Esophagus squamous epithelium (tissue), 5 donors: ENCODE measurements at regions not wholly inside any gene's neighbourhood (a gene's known extent, or its start where the extent isn't known, plus 50 kb on each side); places are given as distances from the start of the nearest gene placed in this dataset.

ENCODE experiments used
- DNase-seq: peaks from one replicate; lab custom pipeline; 2025; lab: John Stamatoyannopoulos, UW
- H3K27ac ChIP-seq, 4 donors: fragments of 200-600 bp; sonication (generic); one replicate each; pipeline ENCODE4 v1.5.1; 2016 to 2019; ENCODE audit warnings: mild to moderate bottlenecking in 1 of 4
- H3K27me3 ChIP-seq, 4 donors: fragments of 200-600 bp; sonication (generic); 1 replicate in 3 of 4; 2 replicates in 1 of 4; pipeline versions ENCODE4 v1.5.1 to v1.6.0; 2017 to 2021; ENCODE audit warnings: antibody characterized with exemption in 1 of 4
- H3K36me3 ChIP-seq, 3 donors: fragments of 200-600 bp; sonication (generic); one replicate each; pipeline ENCODE4 v1.5.1; 2016 to 2019
- H3K4me1 ChIP-seq, 3 donors: fragments of 200-600 bp; sonication (generic); one replicate each; pipeline ENCODE4 v1.5.1; 2017 to 2019
- H3K4me3 ChIP-seq, 4 donors: fragments of 200-600 bp; sonication (generic); 1 replicate in 3 of 4; 2 replicates in 1 of 4; pipeline ENCODE4 v1.5.1; 2016 to 2019; ENCODE audit warnings: mild to moderate bottlenecking in 2 of 4, moderate library complexity in 1 of 4
- H3K9me3 ChIP-seq, 3 donors: fragments of 200-600 bp; sonication (generic); one replicate each; pipeline ENCODE4 v1.5.1; 2016 to 2019
- POLR2A ChIP-seq, 4 donors: fragments of 450-650 bp; IDR thresholded peaks; one replicate each; pipeline ENCODE4 v1.6.1; 2017; ENCODE audit warnings: antibody characterized with exemption in 4 of 4, mild to moderate bottlenecking in 4 of 4, moderate library complexity in 3 of 4
- WGBS, 2 donors: methylation state at CpG; one replicate each; pipeline ENCODE4 v1.1.5; 2018; 5-methylcytosine and 5-hydroxymethylcytosine counted together
- intact Hi-C: fragments of 100-400 bp; cut with DNase I; formaldehyde crosslinking; loops from one replicate; pipeline ENCODE4 v1.15.0; 2022
- TF ChIP-seq, protein P1 (sequence below), 6 experiments: fragments of 450-650 bp in 4 of 6; fragments of 200-600 bp in 2 of 6; sonication (generic) in 2 of 6; IDR thresholded peaks; one replicate each; pipeline ENCODE4 v1.5.1; 2016 to 2019; ENCODE audit warnings: antibody characterized with exemption in 6 of 6, mild to moderate bottlenecking in 4 of 6, moderate library complexity in 4 of 6
- donor health status: DM: yes; HTN: yes; CAD: no.

DNA sequence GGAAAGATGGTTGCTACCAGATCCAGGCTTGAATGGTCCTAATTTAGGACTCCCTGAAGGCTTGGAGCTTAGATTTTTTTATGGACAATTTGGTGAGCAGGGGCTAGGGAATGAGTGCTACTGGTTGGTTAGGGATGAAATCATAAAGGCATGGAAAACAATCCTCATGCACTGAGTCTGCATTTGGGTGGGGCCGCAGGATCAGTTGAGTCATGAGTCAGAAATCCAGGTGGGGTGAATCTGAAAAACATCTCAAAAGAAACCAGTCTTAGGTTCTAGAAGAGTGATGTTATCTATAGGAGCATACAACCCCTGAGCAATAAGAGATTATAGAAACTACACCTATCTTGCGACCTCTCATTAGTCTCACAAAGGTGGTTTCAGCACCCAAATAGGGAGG is 300.0 kb downstream of the KIF4B start:
- intact Hi-C loops: no loop called here
- H3K9me3 ChIP-seq: no peaks in the 10 kb centered on the region
- no peaks in the 10 kb centered on the region for H3K36me3 ChIP-seq
- DNase-seq: no peak
- H3K4me1 ChIP-seq: no peaks in the 10 kb centered on the region
- H3K4me3 ChIP-seq: no peak overlapping the region
- H3K27me3 ChIP-seq: no peaks in the 10 kb centered on the region
- no peak overlapping the region for H3K27ac ChIP-seq
- no peak for TF ChIP-seq POLR2A (IDR thresholded peaks at IDR 0.05)
- TF ChIP-seq, protein P1, sequence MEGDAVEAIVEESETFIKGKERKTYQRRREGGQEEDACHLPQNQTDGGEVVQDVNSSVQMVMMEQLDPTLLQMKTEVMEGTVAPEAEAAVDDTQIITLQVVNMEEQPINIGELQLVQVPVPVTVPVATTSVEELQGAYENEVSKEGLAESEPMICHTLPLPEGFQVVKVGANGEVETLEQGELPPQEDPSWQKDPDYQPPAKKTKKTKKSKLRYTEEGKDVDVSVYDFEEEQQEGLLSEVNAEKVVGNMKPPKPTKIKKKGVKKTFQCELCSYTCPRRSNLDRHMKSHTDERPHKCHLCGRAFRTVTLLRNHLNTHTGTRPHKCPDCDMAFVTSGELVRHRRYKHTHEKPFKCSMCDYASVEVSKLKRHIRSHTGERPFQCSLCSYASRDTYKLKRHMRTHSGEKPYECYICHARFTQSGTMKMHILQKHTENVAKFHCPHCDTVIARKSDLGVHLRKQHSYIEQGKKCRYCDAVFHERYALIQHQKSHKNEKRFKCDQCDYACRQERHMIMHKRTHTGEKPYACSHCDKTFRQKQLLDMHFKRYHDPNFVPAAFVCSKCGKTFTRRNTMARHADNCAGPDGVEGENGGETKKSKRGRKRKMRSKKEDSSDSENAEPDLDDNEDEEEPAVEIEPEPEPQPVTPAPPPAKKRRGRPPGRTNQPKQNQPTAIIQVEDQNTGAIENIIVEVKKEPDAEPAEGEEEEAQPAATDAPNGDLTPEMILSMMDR (IDR thresholded peaks at IDR 0.05): no peak
- 67 to 83% methylated on average over 2 of the region's 2 CpGs for WGBS, 2 donors

DNA sequence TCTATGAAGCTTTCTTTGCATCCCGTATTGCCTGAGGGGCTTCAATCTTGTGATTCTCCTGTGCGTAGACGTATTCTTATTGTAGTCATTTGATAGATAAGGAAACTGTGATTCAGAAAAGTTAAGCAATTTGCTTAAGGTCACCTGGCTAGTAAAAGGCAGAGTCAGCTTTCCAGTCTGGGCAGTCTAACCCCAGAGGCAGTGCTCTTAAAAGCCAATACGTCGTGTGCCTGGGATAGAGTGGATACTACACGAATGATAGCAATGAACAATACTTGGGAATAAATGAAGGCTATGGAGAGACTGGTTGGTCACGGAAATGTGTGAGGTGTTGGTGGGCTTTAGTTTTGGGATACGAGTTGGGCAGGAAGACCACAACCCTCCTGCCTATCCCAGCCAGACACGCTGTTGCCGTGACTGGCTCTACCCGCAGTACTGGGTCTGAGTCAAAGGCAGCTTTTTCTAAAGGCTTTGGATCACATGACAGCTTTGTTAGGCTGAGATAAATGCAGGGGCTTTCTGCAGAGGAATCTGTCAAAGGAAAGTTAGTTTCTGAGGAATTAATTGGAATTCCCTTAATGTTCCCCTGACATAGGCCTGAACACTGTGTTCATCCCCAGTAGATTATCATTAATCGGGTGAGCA is 302.6 kb downstream of the KIF4B start:
- TF ChIP-seq, protein P1 (IDR thresholded peaks at IDR 0.05): no peak
- TF ChIP-seq POLR2A (IDR thresholded peaks at IDR 0.05): no peak
- no peak for DNase-seq
- no peaks in the 10 kb centered on the region for H3K36me3 ChIP-seq
- no peaks in the 10 kb centered on the region for H3K4me1 ChIP-seq
- H3K27ac ChIP-seq: no peak overlapping the region
- no peaks in the 10 kb centered on the region for H3K27me3 ChIP-seq
- 65 to 67% methylated on average over 12 of the region's 12 CpGs for WGBS, 2 donors
- intact Hi-C loops: no loop called here
- H3K4me3 ChIP-seq: no peak overlapping the region
- no peaks in the 10 kb centered on the region for H3K9me3 ChIP-seq

DNA sequence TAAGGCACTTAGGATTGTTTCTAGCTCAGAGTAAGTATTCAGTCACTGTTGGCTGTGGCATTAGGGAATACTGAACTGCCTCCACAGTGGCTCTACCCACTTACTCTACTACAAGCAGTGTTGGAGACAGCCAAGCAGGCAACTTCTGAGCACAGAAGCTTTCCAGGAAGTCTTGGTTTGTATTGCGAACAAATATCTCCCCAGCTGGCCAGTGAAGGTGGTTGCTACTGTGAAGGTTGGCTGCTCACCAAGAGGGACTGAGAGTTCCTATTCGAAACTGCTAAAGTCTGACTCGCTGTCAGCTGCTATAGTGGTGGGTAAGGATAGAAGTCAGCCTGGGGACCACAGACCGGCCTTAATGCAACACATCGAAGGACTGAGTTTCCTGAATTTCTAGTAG is 319.1 kb downstream of the KIF4B start:
- intact Hi-C loops: no loop called here
- no peak overlapping the region for H3K4me3 ChIP-seq
- TF ChIP-seq, protein P1 (IDR thresholded peaks at IDR 0.05): no peak
- no peak for TF ChIP-seq POLR2A (IDR thresholded peaks at IDR 0.05)
- no peak for DNase-seq
- no peak overlapping the region for H3K27ac ChIP-seq
- 78 to 93% methylated on average over 3 to 4 of the region's 5 CpGs for WGBS, 2 donors
- no peaks in the 10 kb centered on the region for H3K9me3 ChIP-seq
- no peaks in the 10 kb centered on the region for H3K4me1 ChIP-seq
- H3K27me3 ChIP-seq: no peaks in the 10 kb centered on the region
- H3K36me3 ChIP-seq: no peaks in the 10 kb centered on the region

DNA sequence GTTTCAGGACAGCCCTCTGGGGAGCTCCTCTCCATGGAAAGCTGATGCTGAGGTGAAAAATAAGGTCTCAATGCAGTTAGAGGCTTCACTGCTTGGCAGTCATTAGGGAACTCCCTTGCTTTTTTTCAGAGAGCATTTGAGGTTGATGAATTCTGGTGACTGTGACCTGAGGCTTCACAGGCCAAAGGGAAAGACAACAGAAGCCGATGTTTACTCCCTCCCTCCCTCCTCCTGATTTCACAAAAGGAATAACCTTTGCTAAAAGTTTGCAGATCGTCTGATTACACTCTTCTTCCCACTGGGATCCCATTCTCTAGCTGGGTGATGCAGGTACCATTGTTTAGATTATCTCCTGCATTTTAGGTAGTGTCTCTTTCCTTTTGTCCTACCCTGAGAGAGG is 329.4 kb downstream of the KIF4B start:
- H3K27me3 ChIP-seq: no peaks in the 10 kb centered on the region
- H3K4me3 ChIP-seq: no peak overlapping the region
- H3K36me3 ChIP-seq: no peaks in the 10 kb centered on the region
- no peak for DNase-seq
- no peak overlapping the region for H3K27ac ChIP-seq
- H3K4me1 ChIP-seq: no peaks in the 10 kb centered on the region
- WGBS, 2 donors: 58 to 64% methylated on average over 2 of the region's 2 CpGs
- H3K9me3 ChIP-seq: no peaks in the 10 kb centered on the region
- intact Hi-C loops: no loop called here
- TF ChIP-seq, protein P1 (IDR thresholded peaks at IDR 0.05): no peak
- TF ChIP-seq POLR2A (IDR thresholded peaks at IDR 0.05): no peak

DNA sequence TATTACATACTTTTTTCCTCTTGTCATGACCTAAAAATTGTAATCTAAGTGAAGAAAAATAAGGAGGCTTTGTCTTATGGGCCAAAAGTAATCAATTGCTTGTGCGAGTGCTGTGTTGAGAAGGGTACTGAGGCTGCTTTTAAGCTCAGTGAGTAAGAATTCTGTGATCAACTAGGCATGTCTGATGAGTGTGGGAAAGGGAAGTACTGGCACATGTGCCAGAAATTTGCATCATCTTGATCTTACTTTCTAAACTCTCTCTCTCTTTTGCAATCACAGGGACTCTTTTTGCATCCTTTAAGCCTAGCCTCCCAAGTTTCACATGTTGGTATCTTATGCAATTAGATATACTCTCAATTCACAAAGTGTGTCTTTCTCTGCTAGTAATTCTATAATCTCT is 329.9 kb downstream of the KIF4B start:
- no peak for TF ChIP-seq POLR2A (IDR thresholded peaks at IDR 0.05)
- TF ChIP-seq, protein P1 (IDR thresholded peaks at IDR 0.05): no peak
- intact Hi-C loops: no loop called here
- 91 to 95% methylated on average over 1 of the region's 1 CpG for WGBS, 2 donors
- no peak for DNase-seq
- Histone ChIP-seq H3K4me3 (no peak overlapping the region), H3K27ac (no peak overlapping the region), H3K9me3 (no peaks in the 10 kb centered on the region), H3K36me3 (no peaks in the 10 kb centered on the region), H3K27me3 (no peaks in the 10 kb centered on the region), H3K4me1 (no peaks in the 10 kb centered on the region)
